SK-N-MC (cell line): ENCODE measurements at regions not wholly inside any gene's neighbourhood (a gene's known extent, or its start where the extent isn't known, plus 50 kb on each side); places are given as distances from the start of the nearest gene placed in this dataset.
"Not testable (repeated sequence)": the region's sequence is repeated elsewhere in the genome, so short reads cannot be mapped to it uniquely, and the experiment has no call there.

Experiments used
- DNase-seq: peaks from one replicate; pipeline ENCODE4 v3.0.0-alpha.2; 2011; ENCODE audit warnings: low read depth, low spot score
- H3K27ac ChIP-seq: fragments of 200-600 bp; sonication (generic); 2 replicates; pipeline ENCODE4 v1.5.1; 2016; ENCODE audit warnings: mixed run types
- H3K36me3 ChIP-seq: fragments of 200-600 bp; sonication (generic); 2 replicates; pipeline ENCODE4 v1.6.1; 2017; ENCODE audit warnings: antibody characterized with exemption, low read length, mixed read lengths; ENCODE audit not compliant: insufficient read depth
- H3K4me3 ChIP-seq: fragments of 200-600 bp; sonication (generic); 2 replicates; pipeline ENCODE4 v1.5.1; 2016
- H3K9ac ChIP-seq: fragments of 200-600 bp; sonication (generic); 2 replicates; pipeline ENCODE4 v1.8.0; 2017; ENCODE audit warnings: mixed run types, mixed read lengths; ENCODE audit not compliant: insufficient read length
- H3K9me3 ChIP-seq: fragments of 200-600 bp; sonication (generic); 2 replicates; pipeline ENCODE4 v1.6.1; 2017; ENCODE audit warnings: low read depth, mild to moderate bottlenecking, antibody characterized with exemption, low read length, moderate library complexity, mixed read lengths
- EZH2 ChIP-seq: fragments of 200-600 bp; sonication (generic); IDR thresholded peaks from one replicate; pipeline ENCODE4 v1.6.1; 2017; ENCODE audit warnings: antibody characterized with exemption
- FOXP2 ChIP-seq: optimal IDR thresholded peaks from 2 replicates; pipeline ENCODE3; 2011; ENCODE audit warnings: mild to moderate bottlenecking, moderate library complexity; ENCODE audit not compliant: insufficient read depth; ENCODE audit errors: extremely low read length, control extremely low read depth
- POLR2AphosphoS5 ChIP-seq: IDR thresholded peaks from 2 replicates; pipeline ENCODE4 v1.6.1; 2012; ENCODE audit warnings: mild to moderate bottlenecking, low read depth, low read length, borderline replicate concordance

DNA sequence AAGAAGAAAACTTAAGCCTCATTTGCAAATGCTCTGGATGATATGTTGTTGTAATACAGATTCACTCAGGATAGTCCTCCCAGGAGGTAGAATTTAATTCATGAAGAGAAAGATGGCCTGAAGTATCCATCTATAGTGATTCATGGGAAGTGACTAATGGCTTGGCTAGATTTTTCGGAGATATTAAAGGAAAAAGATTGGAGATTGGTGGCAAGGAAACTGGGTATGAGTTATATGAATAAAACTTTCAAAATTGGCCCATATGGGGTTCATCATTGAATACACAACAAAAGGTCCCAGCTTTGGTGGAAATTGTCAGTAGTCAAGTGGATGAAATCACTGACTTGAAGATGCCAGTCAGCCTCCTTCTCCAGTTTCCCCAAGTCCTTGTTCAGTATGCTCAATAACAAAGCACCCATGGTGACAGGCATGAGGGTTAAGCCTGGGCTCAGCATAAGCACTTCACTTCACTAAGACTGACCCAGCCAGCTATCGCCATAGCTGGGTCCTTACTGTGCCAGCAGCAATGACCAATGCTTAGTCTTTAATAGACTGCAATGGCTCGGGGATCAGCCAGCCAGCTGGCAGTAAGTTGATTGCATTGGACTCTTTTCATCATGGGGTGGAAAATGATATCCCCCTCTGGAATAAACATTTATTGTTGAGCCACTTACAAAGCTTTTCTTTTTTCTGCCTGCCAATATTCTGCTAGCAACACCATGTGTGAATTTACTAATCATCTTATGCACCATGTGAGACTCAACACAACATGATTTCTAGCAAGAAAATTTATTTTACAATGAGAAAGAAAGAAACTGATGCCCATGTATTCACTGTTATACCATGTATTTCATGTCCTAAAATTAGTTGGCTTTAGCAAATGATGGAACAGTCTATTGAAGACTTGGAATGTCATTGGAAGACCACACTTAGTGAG is 176.6 kb upstream of the TACR1 start:
- Histone ChIP-seq H3K9me3 (no peaks in the 10 kb centered on the region), H3K4me3 (no peak overlapping the region), H3K36me3 (no peaks in the 10 kb centered on the region), H3K9ac (no peak overlapping the region), H3K27ac (no peak overlapping the region)
- TF ChIP-seq FOXP2, result no peak
- no peak for TF ChIP-seq POLR2AphosphoS5
- no peak for TF ChIP-seq EZH2
- no peak for DNase-seq

- DNase-seq, result not testable (repeated sequence)
Measured at GRCh38 chr2:75374414-75374957, 175.2 kb upstream of the TACR1 start.

GRCh38 chr2:75367401-75367800 is 168.1 kb upstream of the TACR1 start:
- DNase-seq, result no peak
- no peak overlapping the region for H3K4me3 ChIP-seq
- TF ChIP-seq FOXP2 (no peak), POLR2AphosphoS5 (no peak), EZH2 (no peak)
- H3K9ac ChIP-seq, result no peak overlapping the region
- H3K36me3 ChIP-seq, result no peaks in the 10 kb centered on the region
- H3K27ac ChIP-seq, result no peak overlapping the region
- H3K9me3 ChIP-seq, result no peaks in the 10 kb centered on the region

More at GRCh38 chr2:75374414-75374957, 175.2 kb upstream of the TACR1 start:
- H3K27ac ChIP-seq, H3K9me3 ChIP-seq, H3K9ac ChIP-seq, H3K4me3 ChIP-seq, H3K36me3 ChIP-seq: not testable (repeated sequence)

- Histone ChIP-seq H3K27ac (no peak overlapping the region), H3K4me3 (no peak overlapping the region), H3K9me3 (no peaks in the 10 kb centered on the region), H3K9ac (no peak overlapping the region), H3K36me3 (no peaks in the 10 kb centered on the region)
- TF ChIP-seq FOXP2 (no peak), POLR2AphosphoS5 (no peak), EZH2 (no peak)
- no peak for DNase-seq
Measured at GRCh38 chr2:75361486-75361885, 162.2 kb upstream of the TACR1 start.

GRCh38 chr2:75360945-75361344 is 161.6 kb upstream of the TACR1 start:
- Histone ChIP-seq H3K4me3 (no peak overlapping the region), H3K36me3 (no peaks in the 10 kb centered on the region), H3K27ac (no peak overlapping the region), H3K9me3 (no peaks in the 10 kb centered on the region), H3K9ac (no peak overlapping the region)
- DNase-seq, result no peak
- TF ChIP-seq EZH2 (no peak), POLR2AphosphoS5 (no peak), FOXP2 (no peak)

DNA sequence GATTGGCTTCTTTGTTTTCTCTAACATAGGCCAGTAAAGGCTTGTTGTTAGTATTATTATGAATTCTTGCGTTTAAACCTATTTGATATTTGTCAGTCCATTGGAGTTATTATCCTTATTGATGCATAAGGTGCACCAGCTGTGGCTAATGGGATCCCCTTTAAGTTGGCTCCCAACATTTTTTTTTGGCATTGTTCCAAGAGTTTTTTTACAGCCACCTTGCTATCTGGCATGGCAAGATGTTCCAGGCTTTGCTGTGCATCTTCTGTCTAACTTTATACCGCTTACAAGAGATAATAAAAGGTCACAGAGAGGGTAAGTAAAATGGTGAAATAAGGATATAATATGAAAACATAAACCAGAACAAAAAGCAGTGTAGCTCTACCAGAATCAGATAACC is 157.5 kb upstream of the TACR1 start:
- Histone ChIP-seq H3K27ac (no peak overlapping the region), H3K4me3 (no peak overlapping the region), H3K36me3 (no peaks in the 10 kb centered on the region), H3K9me3 (no peaks in the 10 kb centered on the region), H3K9ac (no peak overlapping the region)
- DNase-seq, result no peak
- TF ChIP-seq FOXP2 (no peak), EZH2 (no peak), POLR2AphosphoS5 (no peak)

GRCh38 chr2:75353131-75353530 is 153.8 kb upstream of the TACR1 start:
- no peak for DNase-seq
- Histone ChIP-seq H3K36me3 (no peaks in the 10 kb centered on the region), H3K9ac (no peak overlapping the region), H3K9me3 (no peaks in the 10 kb centered on the region), H3K27ac (no peak overlapping the region), H3K4me3 (no peak overlapping the region)
- no peak for TF ChIP-seq EZH2

DNA sequence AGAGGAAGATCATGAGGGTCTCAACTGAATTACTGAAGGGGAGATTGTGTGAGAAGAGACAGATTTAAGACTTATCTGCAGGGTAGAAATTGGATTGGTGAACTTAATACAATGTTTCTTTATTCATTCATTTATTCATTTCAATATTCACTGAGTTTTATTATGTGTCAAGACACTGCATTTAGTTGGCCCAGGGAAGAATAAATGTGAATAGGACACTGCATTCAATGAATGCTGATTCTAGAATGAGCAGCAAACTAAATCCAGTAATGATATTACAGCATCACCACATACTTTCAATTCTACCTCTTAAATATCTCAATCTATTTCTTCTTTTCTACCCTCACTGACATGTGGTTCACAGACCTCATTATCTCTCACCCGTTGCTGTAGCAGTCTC is 149.0 kb upstream of the TACR1 start:
- no peaks in the 10 kb centered on the region for H3K9me3 ChIP-seq
- H3K36me3 ChIP-seq, result no peaks in the 10 kb centered on the region
- H3K27ac ChIP-seq, result no peak overlapping the region
- no peak for DNase-seq
- no peak overlapping the region for H3K4me3 ChIP-seq
- TF ChIP-seq EZH2 (no peak), FOXP2 (no peak), POLR2AphosphoS5 (no peak)
- no peak overlapping the region for H3K9ac ChIP-seq

- DNase-seq, result no peak
- no peak overlapping the region for H3K4me3 ChIP-seq
- no peaks in the 10 kb centered on the region for H3K36me3 ChIP-seq
- H3K9me3 ChIP-seq, result no peaks in the 10 kb centered on the region
- no peak overlapping the region for H3K9ac ChIP-seq
- no peak overlapping the region for H3K27ac ChIP-seq
- TF ChIP-seq POLR2AphosphoS5, result no peak
- TF ChIP-seq FOXP2, result no peak
- no peak for TF ChIP-seq EZH2
Measured at GRCh38 chr2:75344146-75344545, 144.8 kb upstream of the TACR1 start.
